GM23338 (cell line): ENCODE measurements at regions not wholly inside any gene's neighbourhood (a gene's known extent, or its start where the extent isn't known, plus 50 kb on each side); places are given as distances from the start of the nearest gene placed in this dataset.

Experiments
- ATAC-seq: fragments of 200-7000 bp; cut with Tn5 transposase; 3 replicates; pipeline ENCODE4 v1.9.1; 2020
- DNase-seq: peaks from one replicate; pipeline ENCODE4 v3.0.0-alpha.2; 2015; ENCODE audit warnings: low spot score
- H2AFZ ChIP-seq: fragments of 200-600 bp; sonication (generic); 2 replicates; pipeline ENCODE4 v1.8.0; 2016; ENCODE audit warnings: antibody characterized with exemption, mild to moderate bottlenecking, moderate library complexity
- H3F3A ChIP-seq: fragments of 200-600 bp; sonication (generic); replicated peaks from 2 replicates; pipeline ENCODE4 v1.8.0; 2017; ENCODE audit warnings: antibody characterized with exemption, mixed run types, low read depth
- H3K27ac ChIP-seq: fragments of 200-600 bp; sonication (generic); 2 replicates; pipeline ENCODE4 v1.6.1; 2016; ENCODE audit warnings: low read depth
- H3K27me3 ChIP-seq: fragments of 200-600 bp; sonication (generic); 2 replicates; pipeline ENCODE4 v1.8.0; 2016; ENCODE audit warnings: mild to moderate bottlenecking, mixed run types, moderate library complexity; ENCODE audit not compliant: insufficient read depth
- H3K36me3 ChIP-seq: fragments of 200-600 bp; sonication (generic); 2 replicates; pipeline ENCODE4 v1.8.0; 2016; ENCODE audit warnings: mild to moderate bottlenecking; ENCODE audit not compliant: insufficient read depth
- H3K4me1 ChIP-seq: fragments of 200-600 bp; sonication (generic); 2 replicates; pipeline ENCODE4 v1.8.0; 2016; ENCODE audit warnings: mild to moderate bottlenecking, moderate library complexity; ENCODE audit not compliant: insufficient read depth
- H3K4me2 ChIP-seq: fragments of 200-600 bp; sonication (generic); 2 replicates; pipeline ENCODE4 v1.7.1; 2017; ENCODE audit warnings: mixed run types
- H3K4me3 ChIP-seq: fragments of 200-600 bp; sonication (generic); 2 replicates; pipeline ENCODE4 v1.6.1; 2016; ENCODE audit warnings: mixed run types
- H3K79me2 ChIP-seq: fragments of 200-600 bp; sonication (generic); replicated peaks from 2 replicates; pipeline ENCODE4 v1.8.0; 2017; ENCODE audit warnings: mild to moderate bottlenecking; ENCODE audit not compliant: insufficient read depth
- H3K9me2 ChIP-seq: fragments of 200-600 bp; sonication (generic); 2 replicates; pipeline ENCODE4 v1.8.0; 2017; ENCODE audit not compliant: insufficient read depth
- H4K20me1 ChIP-seq: fragments of 200-600 bp; sonication (generic); replicated peaks from 2 replicates; pipeline ENCODE4 v1.8.0; 2017; ENCODE audit warnings: mild to moderate bottlenecking; ENCODE audit not compliant: insufficient read depth
- H3K27ac Mint-ChIP-seq: 2 replicates; pipeline ENCODE4 v1.8.0; 2020; ENCODE audit warnings: inconsistent platforms, mild to moderate bottlenecking, moderate library complexity, mixed read lengths
- H3K27me3 Mint-ChIP-seq: 3 replicates; pipeline ENCODE4 v1.8.0; 2022; ENCODE audit warnings: low read depth, mild to moderate bottlenecking, moderate library complexity, mixed read lengths, inconsistent platforms; ENCODE audit not compliant: insufficient read depth, poor library complexity
- H3K36me3 Mint-ChIP-seq: 3 replicates; pipeline ENCODE4 v1.8.0; 2021; ENCODE audit warnings: low read depth, mild to moderate bottlenecking, inconsistent platforms, moderate library complexity, mixed read lengths
- H3K4me1 Mint-ChIP-seq: 3 replicates; pipeline ENCODE4 v1.8.0; 2020; ENCODE audit warnings: mild to moderate bottlenecking, inconsistent platforms, mixed read lengths
- H3K4me3 Mint-ChIP-seq: 3 replicates; pipeline ENCODE4 v1.8.0; 2021; ENCODE audit warnings: moderate library complexity, mild to moderate bottlenecking, inconsistent platforms, mixed read lengths
- H3K9me3 Mint-ChIP-seq: 3 replicates; pipeline ENCODE4 v1.8.0; 2020; ENCODE audit warnings: moderate library complexity, mild to moderate bottlenecking, inconsistent platforms, mixed read lengths
- CREB1 ChIP-seq: fragments of 250-450 bp; sonication (Bioruptor Pico); IDR thresholded peaks from 2 replicates; pipeline ENCODE4 v1.5.0; 2020; ENCODE audit warnings: low read depth, mild to moderate bottlenecking, moderate library complexity
- EZH2 ChIP-seq: fragments of 200-600 bp; sonication (generic); IDR thresholded peaks from one replicate; pipeline ENCODE4 v1.8.0; 2017; ENCODE audit warnings: antibody characterized with exemption, mild to moderate bottlenecking, low read depth; ENCODE audit not compliant: unreplicated experiment
- EZH2phosphoT487 ChIP-seq: fragments of 200-600 bp; sonication (generic); IDR thresholded peaks from one replicate; pipeline ENCODE4 v1.8.1; 2018; ENCODE audit warnings: antibody characterized with exemption; ENCODE audit not compliant: unreplicated experiment
- JUNB ChIP-seq: IDR thresholded peaks from one replicate; pipeline ENCODE4 v1.6.1; 2016; ENCODE audit warnings: antibody characterized with exemption; ENCODE audit not compliant: unreplicated experiment
- NANOG ChIP-seq: IDR thresholded peaks from 2 replicates; pipeline ENCODE4 v1.6.1; 2016; ENCODE audit warnings: antibody characterized with exemption, borderline replicate concordance
- POLR2AphosphoS5 ChIP-seq: IDR thresholded peaks from 2 replicates; pipeline ENCODE4 v1.6.1; 2016; ENCODE audit warnings: antibody characterized with exemption, low read depth
- REST ChIP-seq: IDR thresholded peaks from one replicate; pipeline ENCODE4 v1.6.1; 2018; ENCODE audit warnings: antibody characterized with exemption; ENCODE audit not compliant: unreplicated experiment
- STAT1 ChIP-seq: IDR thresholded peaks from one replicate; pipeline ENCODE4 v1.6.1; 2016; ENCODE audit warnings: antibody characterized with exemption; ENCODE audit not compliant: unreplicated experiment
- ZNF114 ChIP-seq: fragments of 250-450 bp; sonication (Bioruptor Pico); IDR thresholded peaks from 2 replicates; pipeline ENCODE4 v1.5.0; 2020; ENCODE audit warnings: mild to moderate bottlenecking, moderate library complexity
- ZNF331 ChIP-seq: fragments of 250-450 bp; sonication (Bioruptor Pico); IDR thresholded peaks from 2 replicates; pipeline ENCODE4 v1.5.0; 2020; ENCODE audit warnings: low read depth, mild to moderate bottlenecking, moderate library complexity
- ZNF462 ChIP-seq: fragments of 250-450 bp; sonication (Bioruptor Pico); IDR thresholded peaks from 2 replicates; pipeline ENCODE4 v1.5.0; 2020; ENCODE audit warnings: mild to moderate bottlenecking, moderate library complexity
- TF ChIP-seq, protein P1 (sequence below), 2 experiments: fragments of 200-600 bp in 1 of 2; sonication (generic) in 1 of 2; conservative IDR thresholded peaks; 2 replicates each; pipeline versions ENCODE4 v1.5.1 to v1.6.1; 2016 to 2017; ENCODE audit warnings: antibody characterized with exemption in 2 of 2, low read depth in 2 of 2, mild to moderate bottlenecking in 2 of 2, moderate library complexity in 1 of 2
- TF ChIP-seq, protein P2 (sequence below): IDR thresholded peaks from 2 replicates; pipeline ENCODE4 v1.6.1; 2016; ENCODE audit warnings: antibody characterized with exemption

DNA sequence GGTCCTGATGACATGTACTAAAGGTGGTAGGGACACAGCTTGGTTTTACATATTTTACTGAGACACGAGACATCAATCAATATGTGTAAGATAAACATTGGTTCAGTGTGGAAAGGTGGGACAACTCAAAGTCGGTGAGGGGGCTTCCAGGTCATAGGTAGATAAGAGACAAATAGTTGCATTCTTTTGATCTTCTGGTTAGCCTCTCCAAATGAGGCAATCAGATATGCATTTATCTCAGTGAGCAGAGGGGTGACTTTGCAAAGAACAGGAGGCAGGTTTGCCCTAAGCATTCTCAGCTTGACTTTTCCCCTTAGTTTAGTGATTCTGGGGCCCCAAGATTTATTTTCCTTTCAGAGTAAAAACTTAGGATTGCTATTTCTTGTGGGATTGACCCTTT lies 706.9 kb downstream of the GLUD2 start (continued):
- no peak for TF ChIP-seq REST
- no peak for TF ChIP-seq JUNB

- no peaks in the 10 kb centered on the region for H3K36me3 ChIP-seq
- H3K4me3 ChIP-seq: no peak overlapping the region
- H3K27ac Mint-ChIP-seq: no peak overlapping the region
- H2AFZ ChIP-seq: no peak overlapping the region
- DNase-seq (no peak), ATAC-seq (no peak)
- no peak overlapping the region for H3K4me3 Mint-ChIP-seq
- H3K36me3 Mint-ChIP-seq: no peaks in the 10 kb centered on the region; the same call in 2 of the 3 replicates
- H3K27ac ChIP-seq: no peak overlapping the region
- no peaks in the 10 kb centered on the region for H3K79me2 ChIP-seq
- H4K20me1 ChIP-seq: no peaks in the 10 kb centered on the region
- H3K27me3 ChIP-seq: no peaks in the 10 kb centered on the region
- no peaks in the 10 kb centered on the region for H3K4me1 Mint-ChIP-seq
- no peak overlapping the region for H3K4me2 ChIP-seq
- H3K4me1 ChIP-seq: no peaks in the 10 kb centered on the region
- peaks cover 2% of the 10 kb centered on the region for H3K27me3 Mint-ChIP-seq
- no peaks in the 10 kb centered on the region for H3K9me2 ChIP-seq
- H3K9me3 Mint-ChIP-seq: peaks cover 11% of the 10 kb centered on the region; the same call in 2 of the 3 replicates
- no peaks in the 10 kb centered on the region for H3F3A ChIP-seq
- TF ChIP-seq NANOG (no peak), ZNF114 (CRISPR knock-in tag) (no peak), POLR2AphosphoS5 (no peak), STAT1 (no peak), EZH2 (no peak), ZNF462 (CRISPR knock-in tag) (no peak), EZH2phosphoT487 (no peak), ZNF331 (CRISPR knock-in tag) (no peak), CREB1 (no peak), JUNB (no peak)
- TF ChIP-seq, protein P1, sequence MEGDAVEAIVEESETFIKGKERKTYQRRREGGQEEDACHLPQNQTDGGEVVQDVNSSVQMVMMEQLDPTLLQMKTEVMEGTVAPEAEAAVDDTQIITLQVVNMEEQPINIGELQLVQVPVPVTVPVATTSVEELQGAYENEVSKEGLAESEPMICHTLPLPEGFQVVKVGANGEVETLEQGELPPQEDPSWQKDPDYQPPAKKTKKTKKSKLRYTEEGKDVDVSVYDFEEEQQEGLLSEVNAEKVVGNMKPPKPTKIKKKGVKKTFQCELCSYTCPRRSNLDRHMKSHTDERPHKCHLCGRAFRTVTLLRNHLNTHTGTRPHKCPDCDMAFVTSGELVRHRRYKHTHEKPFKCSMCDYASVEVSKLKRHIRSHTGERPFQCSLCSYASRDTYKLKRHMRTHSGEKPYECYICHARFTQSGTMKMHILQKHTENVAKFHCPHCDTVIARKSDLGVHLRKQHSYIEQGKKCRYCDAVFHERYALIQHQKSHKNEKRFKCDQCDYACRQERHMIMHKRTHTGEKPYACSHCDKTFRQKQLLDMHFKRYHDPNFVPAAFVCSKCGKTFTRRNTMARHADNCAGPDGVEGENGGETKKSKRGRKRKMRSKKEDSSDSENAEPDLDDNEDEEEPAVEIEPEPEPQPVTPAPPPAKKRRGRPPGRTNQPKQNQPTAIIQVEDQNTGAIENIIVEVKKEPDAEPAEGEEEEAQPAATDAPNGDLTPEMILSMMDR (conservative IDR thresholded peaks at IDR 0.05; ENCODE audit: low read depth in 2 of 2): no peak
- TF ChIP-seq, protein P2, sequence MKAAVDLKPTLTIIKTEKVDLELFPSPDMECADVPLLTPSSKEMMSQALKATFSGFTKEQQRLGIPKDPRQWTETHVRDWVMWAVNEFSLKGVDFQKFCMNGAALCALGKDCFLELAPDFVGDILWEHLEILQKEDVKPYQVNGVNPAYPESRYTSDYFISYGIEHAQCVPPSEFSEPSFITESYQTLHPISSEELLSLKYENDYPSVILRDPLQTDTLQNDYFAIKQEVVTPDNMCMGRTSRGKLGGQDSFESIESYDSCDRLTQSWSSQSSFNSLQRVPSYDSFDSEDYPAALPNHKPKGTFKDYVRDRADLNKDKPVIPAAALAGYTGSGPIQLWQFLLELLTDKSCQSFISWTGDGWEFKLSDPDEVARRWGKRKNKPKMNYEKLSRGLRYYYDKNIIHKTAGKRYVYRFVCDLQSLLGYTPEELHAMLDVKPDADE: no peak
These were observed 708.1 kb downstream of the GLUD2 start for GRCh38 chrX:121755541-121755940.
